Stimulated activated CD8-positive, alpha-beta memory T cell treated with anti-CD3 and anti-CD28 coated beads, Interleukin-15, amount 100 ng/mL, for 24 hours (primary cell): ENCODE measurements at regions not wholly inside any gene's neighbourhood (a gene's known extent, or its start where the extent isn't known, plus 50 kb on each side); places are given as distances from the start of the nearest gene placed in this dataset.

ENCODE experiments used
- DNase-seq: peaks from one replicate; pipeline ENCODE4 v3.0.0-alpha.2; 2020; ENCODE audit warnings: low read depth

DNA sequence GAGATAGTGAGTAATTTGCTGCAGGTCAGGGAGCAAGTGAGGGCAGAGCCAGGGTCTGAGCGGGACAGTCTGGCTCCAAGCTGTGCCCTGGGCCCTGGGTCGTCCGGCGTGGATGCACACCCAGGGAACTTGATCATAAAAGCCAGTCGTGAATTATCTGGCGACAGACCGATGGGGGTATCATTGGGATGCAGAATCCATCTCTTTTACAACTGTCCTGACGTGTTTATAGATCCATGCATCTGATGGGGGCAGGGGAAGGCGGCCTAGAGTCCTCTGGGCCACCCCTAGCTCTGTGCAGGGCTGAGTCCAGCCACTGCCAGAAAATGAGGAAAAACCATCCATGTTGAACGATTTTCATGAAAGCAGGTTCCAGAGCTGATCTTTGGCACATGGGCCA, 332.8 kb downstream of the C16orf95 start:
- no peak for DNase-seq

- DNase-seq = no peak
Measured at GRCh38 chr16:86984991-86985647, 332.1 kb downstream of the C16orf95 start.

GRCh38 chr16:86985648-86986015, 331.6 kb downstream of the C16orf95 start:
- DNase-seq = no peak

DNA sequence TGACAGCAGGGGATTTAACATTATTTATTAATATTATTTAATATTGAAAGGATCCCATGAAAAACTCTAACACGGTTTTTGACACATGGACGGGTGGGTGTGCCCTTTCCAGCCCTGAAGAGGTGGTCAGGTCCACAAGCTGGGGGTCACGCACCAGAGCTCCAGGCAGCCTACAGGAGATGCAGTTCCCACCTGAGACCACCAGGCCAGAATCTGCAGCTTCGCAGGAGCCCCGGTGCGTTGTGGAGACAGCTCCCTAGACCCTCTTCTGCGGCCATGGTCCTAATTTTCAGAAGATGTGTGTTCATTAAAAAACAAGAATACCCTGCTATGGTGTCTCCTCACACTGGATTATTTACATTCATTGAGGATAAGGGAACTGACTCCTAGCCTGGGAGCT, 331.1 kb downstream of the C16orf95 start:
- no peak for DNase-seq

GRCh38 chr16:86986809-86987487, 330.2 kb downstream of the C16orf95 start:
- no peak for DNase-seq

GRCh38 chr16:86987746-86988670, 329.2 kb downstream of the C16orf95 start:
- DNase-seq = no peak

DNA sequence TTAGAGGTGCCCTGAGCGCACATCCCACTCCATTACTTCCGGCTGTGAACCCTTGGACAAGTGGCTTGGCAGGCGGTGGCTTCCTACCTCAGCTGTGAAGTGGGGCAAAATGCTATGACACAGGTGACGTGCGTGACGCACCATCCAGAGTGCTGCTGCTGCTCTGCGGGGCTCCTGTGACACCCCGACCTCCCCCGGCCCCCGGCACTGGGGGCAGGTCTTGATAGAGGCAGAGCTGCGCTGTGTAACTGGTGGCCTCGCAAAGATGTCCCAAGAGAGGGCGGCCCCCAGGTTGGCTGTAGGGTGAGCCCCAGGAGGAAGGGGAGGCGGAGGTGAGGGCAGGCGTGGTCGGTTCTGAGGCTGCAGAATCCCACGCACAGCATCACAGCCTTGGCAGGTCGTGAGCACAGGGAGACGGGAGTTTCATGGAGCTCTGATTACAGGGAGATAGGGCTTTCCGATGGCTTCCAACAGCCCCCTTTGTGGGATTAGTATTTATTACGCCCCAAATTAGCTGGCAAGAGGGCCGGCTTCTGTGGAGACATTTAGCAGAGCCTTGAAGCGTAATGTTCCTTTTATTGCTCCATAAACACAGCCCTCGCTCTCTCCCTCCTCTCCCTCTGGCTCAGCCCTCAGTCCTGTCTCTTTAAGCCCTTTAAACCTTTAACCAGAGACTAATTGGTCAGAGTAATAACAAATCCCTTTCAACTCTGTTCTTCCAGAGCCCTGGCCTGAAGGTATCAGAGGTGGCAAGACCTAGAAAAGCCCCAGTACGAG, 328.1 kb downstream of the C16orf95 start:
- DNase-seq = no peak

DNA sequence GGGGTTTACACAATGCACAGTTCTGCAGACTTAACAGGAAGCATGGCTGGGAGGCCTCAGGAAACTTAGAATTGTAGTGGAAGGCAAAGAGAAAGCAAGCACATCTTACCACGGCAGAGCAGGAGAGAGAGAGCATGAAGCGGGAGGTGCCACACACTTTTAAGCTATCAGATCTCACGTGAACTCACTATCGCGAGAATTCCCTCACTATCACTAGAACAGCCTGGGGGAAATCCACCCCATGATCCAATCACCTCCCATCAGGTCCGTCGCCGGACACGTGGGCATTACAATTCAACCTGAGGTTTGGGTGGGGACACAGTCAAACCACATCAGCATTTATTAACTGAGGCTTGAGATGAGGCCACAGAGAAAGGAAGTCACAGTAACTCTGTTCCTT, 326.7 kb downstream of the C16orf95 start:
- DNase-seq = no peak

DNA sequence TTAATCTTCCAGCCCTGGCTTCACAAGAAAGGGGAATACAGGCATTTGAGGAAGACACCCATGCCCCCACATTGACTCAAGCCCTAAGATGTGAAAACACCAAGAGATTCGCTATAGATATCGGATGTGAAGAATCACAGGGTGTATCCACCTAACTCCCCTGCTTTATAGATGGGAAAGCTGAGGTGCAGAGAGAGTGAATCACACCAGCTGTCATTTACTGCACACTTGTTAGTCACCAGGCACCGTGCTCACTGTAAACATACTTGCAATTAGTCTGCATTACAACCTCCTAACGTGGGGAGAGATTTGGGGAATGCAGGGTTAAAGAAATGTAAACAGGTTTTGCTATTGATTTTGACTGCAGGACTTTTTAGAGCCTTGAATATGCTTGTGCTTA, 325.5 kb downstream of the C16orf95 start:
- no peak for DNase-seq

DNA sequence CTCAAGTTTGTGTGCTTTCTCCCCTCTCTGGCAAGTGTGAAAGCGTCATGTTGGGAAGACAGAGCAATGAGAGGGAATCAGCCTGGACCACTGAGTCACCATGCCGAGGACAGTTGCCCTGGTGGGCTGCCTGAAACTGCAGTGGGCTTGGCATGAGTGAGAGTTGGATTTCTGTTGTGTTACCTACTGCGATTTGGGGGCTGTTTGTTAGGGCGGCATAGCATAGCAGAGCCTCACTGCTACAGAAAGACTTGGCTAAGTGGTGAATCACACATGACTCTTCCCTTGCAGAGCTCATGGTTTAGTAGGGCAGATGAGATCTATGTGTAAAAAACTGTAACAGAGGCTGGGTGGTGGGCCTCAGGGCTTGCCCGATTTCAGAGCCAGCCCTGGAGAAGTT, 324.6 kb downstream of the C16orf95 start:
- no peak for DNase-seq

DNA sequence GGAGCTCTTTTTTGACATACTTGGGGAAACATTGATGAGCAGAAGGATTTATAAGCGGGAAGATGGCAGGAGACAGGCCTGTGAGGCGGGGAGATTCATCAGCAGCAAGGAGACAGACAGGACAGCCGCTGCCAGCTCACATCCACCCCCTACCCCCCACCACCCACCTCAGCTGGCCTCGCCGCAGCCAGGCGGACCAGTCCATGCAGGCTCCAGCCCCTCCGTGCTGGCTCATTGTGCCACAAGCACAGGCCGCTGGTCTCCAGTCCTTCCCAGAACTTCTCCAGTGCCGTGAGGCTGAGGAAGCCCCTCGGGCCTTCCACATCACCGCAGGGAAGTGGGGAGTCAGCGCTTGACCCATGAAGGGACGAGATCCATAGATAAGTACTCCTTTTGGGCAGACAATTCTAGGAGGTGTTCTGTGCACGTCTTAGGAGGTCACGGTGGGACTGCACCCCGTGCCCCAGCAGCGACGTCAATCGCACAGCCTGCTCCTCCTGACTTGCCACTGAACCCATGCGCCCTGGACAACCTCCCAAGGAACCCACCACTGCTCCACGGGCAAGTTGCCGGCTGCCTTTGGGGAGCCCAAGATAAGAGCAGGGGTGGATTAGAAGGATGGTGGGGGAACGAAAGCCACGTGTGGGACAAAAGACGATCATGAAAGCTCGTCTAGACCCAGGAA, 323.6 kb downstream of the C16orf95 start:
- no peak for DNase-seq

GRCh38 chr16:86994215-86994614, 323.0 kb downstream of the C16orf95 start:
- DNase-seq = no peak

DNA sequence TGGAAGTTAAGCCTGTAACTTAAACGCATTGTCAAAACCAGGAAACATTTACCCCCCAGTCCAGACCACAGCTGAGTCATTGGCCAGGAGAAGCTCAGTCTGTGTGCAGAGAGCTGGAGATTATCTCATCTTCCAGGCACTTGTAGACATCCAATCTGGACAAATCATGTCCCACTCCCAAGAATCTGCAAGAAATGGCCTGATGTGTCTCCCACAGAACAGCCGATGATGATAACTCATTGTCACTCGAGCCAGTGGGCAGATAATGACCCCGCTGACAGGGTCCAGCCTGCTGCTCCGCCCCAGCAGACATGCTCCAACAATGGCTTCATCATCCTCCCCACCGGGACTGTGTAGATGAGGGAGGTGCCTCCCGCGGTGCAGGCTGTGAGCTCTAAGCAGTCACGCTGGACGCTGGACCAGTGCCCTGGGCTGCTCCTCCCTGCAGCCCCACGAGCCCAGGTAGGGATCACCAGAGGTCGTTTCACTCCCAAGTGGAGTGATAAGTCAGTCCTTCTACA, 322.5 kb downstream of the C16orf95 start:
- DNase-seq = no peak

GRCh38 chr16:86995456-86995855, 321.7 kb downstream of the C16orf95 start:
- DNase-seq = no peak

DNA sequence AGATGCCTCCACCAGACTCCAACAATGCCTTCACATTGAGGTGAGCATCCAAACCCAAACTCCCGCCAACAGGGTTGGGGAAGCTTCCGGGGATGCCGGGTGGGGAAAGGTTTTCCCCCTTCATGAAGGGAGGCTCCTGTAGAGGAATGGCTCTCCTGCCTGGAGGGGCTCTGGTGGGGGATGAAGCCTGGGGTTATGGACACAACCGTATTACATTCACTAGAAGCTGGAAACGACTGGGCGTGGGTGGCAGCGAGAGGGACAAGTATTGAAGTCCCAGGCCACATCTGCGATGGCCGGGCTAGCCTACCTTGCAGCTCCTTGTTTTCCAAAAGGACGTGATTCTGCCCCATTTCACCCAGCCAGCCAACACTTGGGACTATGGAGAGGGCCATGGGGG, 321.1 kb downstream of the C16orf95 start:
- DNase-seq = no peak

DNA sequence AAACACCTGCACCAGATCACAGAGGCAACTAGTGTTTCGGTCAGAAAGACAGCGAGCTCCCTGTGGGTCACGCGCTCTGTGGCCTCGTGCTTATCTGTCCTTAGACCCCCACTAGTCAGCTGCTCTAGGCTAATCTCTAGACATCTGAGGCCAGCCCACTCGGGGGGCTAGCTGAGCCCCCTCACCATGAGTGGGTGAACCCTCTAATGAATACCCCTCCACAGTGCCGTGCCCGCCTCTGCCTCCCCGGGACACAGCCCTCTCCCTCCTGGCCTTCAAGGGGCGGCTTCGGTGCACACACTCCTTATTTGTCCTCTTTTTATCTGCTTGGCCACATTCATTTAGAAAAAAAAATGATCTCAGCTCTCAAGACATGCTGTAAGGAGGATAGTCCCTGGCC, 320.1 kb downstream of the C16orf95 start:
- no peak for DNase-seq

DNA sequence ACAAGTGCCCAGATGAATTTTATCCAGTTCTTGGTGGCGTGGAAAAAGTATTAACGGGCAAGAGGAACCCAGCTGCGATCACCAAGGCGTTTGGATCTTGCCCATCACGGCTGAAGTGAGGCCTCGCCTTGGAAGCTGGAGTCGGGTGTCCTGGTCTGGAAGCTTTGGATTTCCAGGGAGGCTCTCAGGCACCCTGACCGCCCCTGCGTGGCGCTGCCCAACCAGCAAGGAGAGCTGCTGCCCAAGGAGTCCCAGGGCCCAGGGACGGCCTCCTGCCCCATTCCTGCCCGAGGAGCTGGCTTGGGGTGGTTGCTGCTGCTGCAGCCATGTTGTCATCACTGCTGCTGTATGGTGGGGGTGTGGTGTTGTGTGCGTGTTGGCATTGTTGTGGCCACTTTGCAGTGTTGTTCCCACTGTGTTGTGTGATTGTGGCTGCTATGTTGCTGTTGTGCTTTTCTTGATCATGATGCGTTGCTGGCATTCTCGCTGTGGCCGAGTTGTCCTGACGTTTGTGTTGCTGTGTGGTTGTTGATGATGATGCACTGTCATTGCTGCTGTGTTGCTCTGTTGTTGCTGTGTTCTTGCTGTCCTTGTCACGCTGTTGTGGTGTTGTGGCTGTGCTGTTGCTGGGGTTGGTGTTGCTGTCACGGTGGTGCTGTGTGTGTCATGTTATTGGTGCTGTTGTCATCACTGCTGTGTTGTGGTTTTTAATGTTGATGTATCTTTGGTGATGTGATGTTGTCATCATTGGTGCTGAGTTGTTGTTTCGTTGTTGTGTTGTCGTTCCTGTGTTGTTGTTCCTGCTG, 318.8 kb downstream of the C16orf95 start:
- DNase-seq = no peak

- DNase-seq = no peak
Measured at GRCh38 chr16:87000001-87000400, 317.2 kb downstream of the C16orf95 start.

DNA sequence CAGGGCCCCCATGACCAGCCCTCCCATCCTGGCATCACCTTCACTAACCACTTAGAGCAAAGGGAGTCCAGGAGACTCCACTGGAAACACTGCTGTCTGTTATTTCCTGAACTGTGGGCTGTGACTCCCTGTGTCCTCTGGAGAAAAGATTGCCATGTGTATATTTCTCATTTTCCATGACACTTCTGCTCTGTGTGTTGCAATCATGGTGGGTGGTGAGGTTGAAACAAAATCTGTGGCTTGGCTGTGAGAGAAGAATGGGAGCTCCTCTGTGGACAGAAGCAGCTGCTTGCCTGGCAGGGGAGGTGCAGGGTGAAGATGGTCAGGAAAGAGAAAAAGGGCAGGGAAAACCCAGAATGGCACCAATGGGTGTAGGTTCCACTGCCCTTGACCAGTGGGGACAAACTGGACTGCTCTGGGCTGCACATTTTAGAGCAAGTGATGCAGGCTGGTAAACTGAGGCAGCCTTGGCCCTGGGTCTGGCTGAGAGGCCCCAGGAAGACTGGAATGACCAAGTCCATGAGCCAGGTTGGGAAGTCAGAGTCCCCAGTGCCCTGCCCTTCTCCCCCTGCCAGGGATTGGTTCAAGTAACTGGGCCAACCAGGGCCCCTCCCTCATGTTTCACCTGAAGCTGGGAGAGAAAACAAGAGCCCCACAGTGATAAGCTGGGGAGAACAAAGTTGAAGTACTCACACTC, 314.3 kb downstream of the C16orf95 start:
- no peak for DNase-seq

GRCh38 chr16:87003414-87003755, 313.8 kb downstream of the C16orf95 start:
- no peak for DNase-seq
